H9 (cell line): ENCODE measurements at regions not wholly inside any gene's neighbourhood (a gene's known extent, or its start where the extent isn't known, plus 50 kb on each side); places are given as distances from the start of the nearest gene placed in this dataset.

Experiments used
- DNase-seq: peaks from one replicate; pipeline ENCODE4 v3.0.0-alpha.2; 2017
- H2AFZ ChIP-seq: one replicate; pipeline ENCODE4 v1.6.1; 2013; ENCODE audit warnings: mild to moderate bottlenecking, low read length, control low read depth, moderate library complexity
- H2AK5ac ChIP-seq: 2 replicates; pipeline ENCODE4 v1.6.1; 2013; ENCODE audit warnings: low read length, control low read depth, mixed read lengths; ENCODE audit not compliant: insufficient read length
- H2BK120ac ChIP-seq: one replicate; pipeline ENCODE4 v1.6.1; 2013; ENCODE audit warnings: low read depth, mild to moderate bottlenecking, low read length, control low read depth, inconsistent platforms; ENCODE audit not compliant: poor library complexity, severe bottlenecking
- H2BK12ac ChIP-seq: 2 replicates; pipeline ENCODE4 v1.6.1; 2013; ENCODE audit warnings: low read length, control low read depth, mixed read lengths, low read depth; ENCODE audit not compliant: insufficient read length
- H2BK15ac ChIP-seq: 2 replicates; pipeline ENCODE4 v1.6.1; 2013; ENCODE audit warnings: low read depth, low read length, control low read depth
- H2BK20ac ChIP-seq: one replicate; pipeline ENCODE4 v1.6.1; 2013; ENCODE audit warnings: low read depth, mild to moderate bottlenecking, low read length, control low read depth, inconsistent platforms; ENCODE audit not compliant: poor library complexity, severe bottlenecking
- H2BK5ac ChIP-seq: 2 replicates; pipeline ENCODE4 v1.6.1; 2013; ENCODE audit warnings: low read length, control low read depth, mixed read lengths; ENCODE audit not compliant: insufficient read length
- H3K14ac ChIP-seq: 2 replicates; pipeline ENCODE4 v1.6.1; 2013; ENCODE audit warnings: low read length, control low read depth; ENCODE audit not compliant: insufficient read depth
- H3K18ac ChIP-seq: 2 replicates; pipeline ENCODE4 v1.6.1; 2013; ENCODE audit warnings: low read depth, mild to moderate bottlenecking, mixed read lengths, low read length, control low read depth; ENCODE audit not compliant: insufficient read length
- H3K23ac ChIP-seq: 2 replicates; pipeline ENCODE4 v1.6.1; 2013; ENCODE audit warnings: low read length, control low read depth, mixed read lengths, low read depth; ENCODE audit not compliant: insufficient read length
- H3K23me2 ChIP-seq: 2 replicates; pipeline ENCODE4 v1.6.1; 2013; ENCODE audit warnings: low read depth, mild to moderate bottlenecking, mixed read lengths, low read length, control low read depth; ENCODE audit not compliant: insufficient read length, poor library complexity, severe bottlenecking
- H3K27ac ChIP-seq: 2 replicates; pipeline ENCODE4 v1.5.1; 2013; ENCODE audit warnings: low read length, control low read depth, mixed read lengths, low read depth; ENCODE audit not compliant: insufficient read length
- H3K27me3 ChIP-seq: 2 replicates; pipeline ENCODE4 v1.6.1; 2013; ENCODE audit warnings: low read length, control low read depth, inconsistent platforms; ENCODE audit not compliant: insufficient read depth
- H3K4ac ChIP-seq: 2 replicates; pipeline ENCODE4 v1.6.1; 2013; ENCODE audit warnings: low read depth, mild to moderate bottlenecking, control low read depth, inconsistent platforms, low read length, moderate library complexity
- H3K4me1 ChIP-seq: 2 replicates; pipeline ENCODE4 v1.6.1; 2013; ENCODE audit warnings: low read length, control low read depth, inconsistent platforms; ENCODE audit not compliant: insufficient read depth
- H3K4me2 ChIP-seq: 2 replicates; pipeline ENCODE4 v1.6.1; 2013; ENCODE audit warnings: low read length, control low read depth, mixed read lengths; ENCODE audit not compliant: insufficient read length, insufficient read depth
- H3K56ac ChIP-seq: 2 replicates; pipeline ENCODE4 v1.6.1; 2013; ENCODE audit warnings: low read depth, mild to moderate bottlenecking, mixed read lengths, low read length, control low read depth; ENCODE audit not compliant: insufficient read length
- H3K79me1 ChIP-seq: 2 replicates; pipeline ENCODE4 v1.6.1; 2013; ENCODE audit warnings: low read depth, mild to moderate bottlenecking, moderate library complexity, low read length, control low read depth, inconsistent platforms; ENCODE audit not compliant: insufficient read depth, poor library complexity, severe bottlenecking
- H3K79me2 ChIP-seq: 2 replicates; pipeline ENCODE4 v1.6.1; 2013; ENCODE audit warnings: low read length, control low read depth, inconsistent platforms; ENCODE audit not compliant: insufficient read depth
- H3K9ac ChIP-seq: 2 replicates; pipeline ENCODE4 v1.6.1; 2013; ENCODE audit warnings: low read length, control low read depth, mixed read lengths; ENCODE audit not compliant: insufficient read length; ENCODE audit errors: extremely low read depth
- H3K9me3 ChIP-seq: one replicate; pipeline ENCODE4 v1.6.1; 2013; ENCODE audit warnings: low read depth, low read length, inconsistent platforms; ENCODE audit not compliant: control insufficient read depth
- H3T11ph ChIP-seq: one replicate; pipeline ENCODE4 v1.6.1; 2013; ENCODE audit warnings: mild to moderate bottlenecking, low read length, control low read depth, inconsistent platforms
- H4K20me1 ChIP-seq: one replicate; pipeline ENCODE4 v1.6.1; 2013; ENCODE audit not compliant: control insufficient read depth, insufficient read length, insufficient read depth
- H4K5ac ChIP-seq: 2 replicates; pipeline ENCODE4 v1.6.1; 2013; ENCODE audit warnings: low read depth, mild to moderate bottlenecking, mixed read lengths, low read length, control low read depth; ENCODE audit not compliant: insufficient read length
- H4K8ac ChIP-seq: replicated peaks from 2 replicates; pipeline ENCODE4 v1.6.1; 2013; ENCODE audit warnings: low read length, control low read depth, mixed read lengths, low read depth; ENCODE audit not compliant: insufficient read length
- H4K91ac ChIP-seq: 2 replicates; pipeline ENCODE4 v1.6.1; 2013; ENCODE audit warnings: low read depth, mild to moderate bottlenecking, moderate library complexity, mixed read lengths, low read length, control low read depth; ENCODE audit not compliant: insufficient read length
- H3K27ac Mint-ChIP-seq, 3 experiments: 2 replicates in 2 of 3; 3 replicates in 1 of 3; pipeline ENCODE4 v1.8.0; 2020 to 2021; ENCODE audit warnings: mixed read lengths in 3 of 3, mild to moderate bottlenecking in 1 of 3, moderate library complexity in 1 of 3
- H3K27me3 Mint-ChIP-seq: 2 replicates; pipeline ENCODE4 v1.8.0; 2021; ENCODE audit warnings: low read depth, mild to moderate bottlenecking, moderate library complexity, mixed read lengths
- H3K36me3 Mint-ChIP-seq, 3 experiments: 2 replicates in 2 of 3; 3 replicates in 1 of 3; pipeline ENCODE4 v1.8.0; 2020 to 2021; ENCODE audit warnings: low read depth in 3 of 3, mixed read lengths in 3 of 3; ENCODE audit not compliant: insufficient read depth in 1 of 3
- H3K4me1 Mint-ChIP-seq, 2 experiments: 2 replicates each; pipeline ENCODE4 v1.8.0; 2020; ENCODE audit warnings: mixed read lengths in 2 of 2
- H3K4me3 Mint-ChIP-seq, 2 experiments: 2 replicates in 1 of 2; 3 replicates in 1 of 2; pipeline ENCODE4 v1.8.0; 2020 to 2021; ENCODE audit warnings: mild to moderate bottlenecking in 2 of 2, mixed read lengths in 2 of 2, moderate library complexity in 1 of 2
- H3K9me3 Mint-ChIP-seq, 2 experiments: 2 replicates in 1 of 2; 3 replicates in 1 of 2; pipeline ENCODE4 v1.8.0; 2020; ENCODE audit warnings: mild to moderate bottlenecking in 2 of 2, mixed read lengths in 2 of 2, moderate library complexity in 1 of 2
- WGBS: extraction: QIAGEN DNeasy Blood & Tissue Kit; methylation state at CpG from one replicate; pipeline ENCODE4 v1.1.7; 2013; ENCODE audit warnings: missing lambda C conversion rate, low lambda C conversion rate, mixed read lengths; ENCODE audit not compliant: insufficient read length; ENCODE audit errors: extremely low coverage; 5-methylcytosine and 5-hydroxymethylcytosine counted together
- TF ChIP-seq, protein P1 (sequence below): fragments of 200-600 bp; sonication (generic); conservative IDR thresholded peaks from 3 replicates; pipeline ENCODE4 v1.8.0; 2021; ENCODE audit warnings: antibody characterized with exemption, mild to moderate bottlenecking

DNA sequence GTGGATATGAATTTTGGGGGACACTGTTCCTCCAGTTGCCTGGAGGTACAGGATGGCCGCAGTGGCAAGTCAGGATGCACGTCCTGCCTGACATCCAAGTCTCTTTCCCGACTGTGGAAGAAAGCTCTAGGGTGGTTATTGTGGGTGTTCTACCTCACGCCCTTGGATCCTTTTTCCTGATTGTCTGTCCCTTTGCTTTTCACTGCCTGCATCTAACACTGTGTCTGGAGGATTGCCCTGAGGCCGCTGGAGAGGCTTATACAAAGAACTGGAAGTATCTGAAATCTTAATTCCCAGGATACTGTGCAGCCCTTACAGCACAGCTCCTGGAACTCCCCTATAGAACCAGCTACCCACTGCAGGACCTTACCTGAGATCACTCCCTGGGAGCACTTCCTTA is 250.5 kb downstream of the TFCP2L1 start:
- H3K18ac ChIP-seq = no peak overlapping the region
- no peak overlapping the region for H3K56ac ChIP-seq
- H3K79me1 ChIP-seq = no peaks in the 10 kb centered on the region
- H3K14ac ChIP-seq = no peak overlapping the region
- H3K27me3 ChIP-seq = 0 out of 2 replicates have a peak, but pooled peaks cover 3% of the 10 kb centered on the region
- H3K23me2 ChIP-seq = no peaks in the 10 kb centered on the region
- H3K79me2 ChIP-seq = no peaks in the 10 kb centered on the region
- no peak overlapping the region for H4K8ac ChIP-seq
- Mint-ChIP-seq H3K4me3 (no peak overlapping the region), H3K27ac (no peak overlapping the region), H3K27me3 (peaks cover 71% of the 10 kb centered on the region), H3K4me1 (peaks cover 0 to 4% of the 10 kb centered on the region in 2 experiments; a peak in 3 of 4 replicates), H3K9me3 (no peaks in the 10 kb centered on the region), H3K36me3 (no peaks in the 10 kb centered on the region)
- H3K4me1 ChIP-seq = no peaks in the 10 kb centered on the region
- H2AK5ac ChIP-seq = no peak overlapping the region
- H2BK15ac ChIP-seq = no peak overlapping the region
- no peak overlapping the region for H2AFZ ChIP-seq
- H3K4me2 ChIP-seq = no peak overlapping the region
- H3K23ac ChIP-seq = no peak overlapping the region
- no peak overlapping the region for H4K5ac ChIP-seq
- TF ChIP-seq, protein P1, sequence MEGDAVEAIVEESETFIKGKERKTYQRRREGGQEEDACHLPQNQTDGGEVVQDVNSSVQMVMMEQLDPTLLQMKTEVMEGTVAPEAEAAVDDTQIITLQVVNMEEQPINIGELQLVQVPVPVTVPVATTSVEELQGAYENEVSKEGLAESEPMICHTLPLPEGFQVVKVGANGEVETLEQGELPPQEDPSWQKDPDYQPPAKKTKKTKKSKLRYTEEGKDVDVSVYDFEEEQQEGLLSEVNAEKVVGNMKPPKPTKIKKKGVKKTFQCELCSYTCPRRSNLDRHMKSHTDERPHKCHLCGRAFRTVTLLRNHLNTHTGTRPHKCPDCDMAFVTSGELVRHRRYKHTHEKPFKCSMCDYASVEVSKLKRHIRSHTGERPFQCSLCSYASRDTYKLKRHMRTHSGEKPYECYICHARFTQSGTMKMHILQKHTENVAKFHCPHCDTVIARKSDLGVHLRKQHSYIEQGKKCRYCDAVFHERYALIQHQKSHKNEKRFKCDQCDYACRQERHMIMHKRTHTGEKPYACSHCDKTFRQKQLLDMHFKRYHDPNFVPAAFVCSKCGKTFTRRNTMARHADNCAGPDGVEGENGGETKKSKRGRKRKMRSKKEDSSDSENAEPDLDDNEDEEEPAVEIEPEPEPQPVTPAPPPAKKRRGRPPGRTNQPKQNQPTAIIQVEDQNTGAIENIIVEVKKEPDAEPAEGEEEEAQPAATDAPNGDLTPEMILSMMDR = no peak
- H3K27ac ChIP-seq = no peak overlapping the region
- H4K20me1 ChIP-seq = no peaks in the 10 kb centered on the region
- H3K9me3 ChIP-seq = no peaks in the 10 kb centered on the region
- H2BK12ac ChIP-seq = no peak overlapping the region
- H3T11ph ChIP-seq = no peak overlapping the region
- no peak overlapping the region for H4K91ac ChIP-seq
- no peak overlapping the region for H2BK5ac ChIP-seq
- no peak overlapping the region for H2BK120ac ChIP-seq
- H2BK20ac ChIP-seq = no peak overlapping the region
- DNase-seq = no peak
- H3K4ac ChIP-seq = no peak overlapping the region
- WGBS = no CpG with 5 or more reads among the region's 5 CpGs
- H3K9ac ChIP-seq = no peak overlapping the region
